ENCODE measurements at regions not wholly inside any gene's neighbourhood (a gene's known extent, or its start where the extent isn't known, plus 50 kb on each side); places are given as distances from the start of the nearest gene placed in this dataset.

DNA sequence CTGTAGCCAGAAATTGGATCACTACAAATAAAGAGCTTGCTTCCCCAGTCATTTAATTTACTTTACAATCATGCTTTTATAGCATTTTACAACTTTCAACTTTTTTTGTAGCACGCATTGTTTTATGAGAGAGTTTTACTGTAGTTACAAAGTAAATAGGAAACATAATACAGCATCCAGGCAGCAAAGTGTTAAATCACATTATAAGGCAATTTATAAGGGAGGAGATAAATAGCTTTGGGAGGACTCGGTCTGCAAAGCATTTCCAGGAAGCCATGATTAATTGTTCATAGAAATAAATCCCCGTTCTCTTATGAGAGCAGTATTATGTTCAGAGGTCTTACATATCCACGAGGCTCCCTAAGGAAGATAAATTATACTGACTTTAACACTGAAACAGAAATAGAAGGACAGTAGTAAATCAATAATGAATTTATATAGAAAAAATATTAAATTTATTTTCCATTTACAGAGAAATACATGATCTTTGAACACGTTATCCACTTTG lies 792.6 kb upstream of the RAG2 start:
- no peak for TF ChIP-seq NR3C1 (IDR thresholded peaks at IDR 0.05)
- TF ChIP-seq, protein P1, sequence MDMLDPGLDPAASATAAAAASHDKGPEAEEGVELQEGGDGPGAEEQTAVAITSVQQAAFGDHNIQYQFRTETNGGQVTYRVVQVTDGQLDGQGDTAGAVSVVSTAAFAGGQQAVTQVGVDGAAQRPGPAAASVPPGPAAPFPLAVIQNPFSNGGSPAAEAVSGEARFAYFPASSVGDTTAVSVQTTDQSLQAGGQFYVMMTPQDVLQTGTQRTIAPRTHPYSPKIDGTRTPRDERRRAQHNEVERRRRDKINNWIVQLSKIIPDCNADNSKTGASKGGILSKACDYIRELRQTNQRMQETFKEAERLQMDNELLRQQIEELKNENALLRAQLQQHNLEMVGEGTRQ (IDR thresholded peaks at IDR 0.05), result no peak
- no peak for TF ChIP-seq POLR2A (IDR thresholded peaks at IDR 0.05; ENCODE audit: low read length)
- TF ChIP-seq, protein P2, sequence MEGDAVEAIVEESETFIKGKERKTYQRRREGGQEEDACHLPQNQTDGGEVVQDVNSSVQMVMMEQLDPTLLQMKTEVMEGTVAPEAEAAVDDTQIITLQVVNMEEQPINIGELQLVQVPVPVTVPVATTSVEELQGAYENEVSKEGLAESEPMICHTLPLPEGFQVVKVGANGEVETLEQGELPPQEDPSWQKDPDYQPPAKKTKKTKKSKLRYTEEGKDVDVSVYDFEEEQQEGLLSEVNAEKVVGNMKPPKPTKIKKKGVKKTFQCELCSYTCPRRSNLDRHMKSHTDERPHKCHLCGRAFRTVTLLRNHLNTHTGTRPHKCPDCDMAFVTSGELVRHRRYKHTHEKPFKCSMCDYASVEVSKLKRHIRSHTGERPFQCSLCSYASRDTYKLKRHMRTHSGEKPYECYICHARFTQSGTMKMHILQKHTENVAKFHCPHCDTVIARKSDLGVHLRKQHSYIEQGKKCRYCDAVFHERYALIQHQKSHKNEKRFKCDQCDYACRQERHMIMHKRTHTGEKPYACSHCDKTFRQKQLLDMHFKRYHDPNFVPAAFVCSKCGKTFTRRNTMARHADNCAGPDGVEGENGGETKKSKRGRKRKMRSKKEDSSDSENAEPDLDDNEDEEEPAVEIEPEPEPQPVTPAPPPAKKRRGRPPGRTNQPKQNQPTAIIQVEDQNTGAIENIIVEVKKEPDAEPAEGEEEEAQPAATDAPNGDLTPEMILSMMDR (IDR thresholded peaks at IDR 0.05), result no peak
- no peak for TF ChIP-seq RFX5 (IDR thresholded peaks at IDR 0.05)
- TF ChIP-seq, protein P3, sequence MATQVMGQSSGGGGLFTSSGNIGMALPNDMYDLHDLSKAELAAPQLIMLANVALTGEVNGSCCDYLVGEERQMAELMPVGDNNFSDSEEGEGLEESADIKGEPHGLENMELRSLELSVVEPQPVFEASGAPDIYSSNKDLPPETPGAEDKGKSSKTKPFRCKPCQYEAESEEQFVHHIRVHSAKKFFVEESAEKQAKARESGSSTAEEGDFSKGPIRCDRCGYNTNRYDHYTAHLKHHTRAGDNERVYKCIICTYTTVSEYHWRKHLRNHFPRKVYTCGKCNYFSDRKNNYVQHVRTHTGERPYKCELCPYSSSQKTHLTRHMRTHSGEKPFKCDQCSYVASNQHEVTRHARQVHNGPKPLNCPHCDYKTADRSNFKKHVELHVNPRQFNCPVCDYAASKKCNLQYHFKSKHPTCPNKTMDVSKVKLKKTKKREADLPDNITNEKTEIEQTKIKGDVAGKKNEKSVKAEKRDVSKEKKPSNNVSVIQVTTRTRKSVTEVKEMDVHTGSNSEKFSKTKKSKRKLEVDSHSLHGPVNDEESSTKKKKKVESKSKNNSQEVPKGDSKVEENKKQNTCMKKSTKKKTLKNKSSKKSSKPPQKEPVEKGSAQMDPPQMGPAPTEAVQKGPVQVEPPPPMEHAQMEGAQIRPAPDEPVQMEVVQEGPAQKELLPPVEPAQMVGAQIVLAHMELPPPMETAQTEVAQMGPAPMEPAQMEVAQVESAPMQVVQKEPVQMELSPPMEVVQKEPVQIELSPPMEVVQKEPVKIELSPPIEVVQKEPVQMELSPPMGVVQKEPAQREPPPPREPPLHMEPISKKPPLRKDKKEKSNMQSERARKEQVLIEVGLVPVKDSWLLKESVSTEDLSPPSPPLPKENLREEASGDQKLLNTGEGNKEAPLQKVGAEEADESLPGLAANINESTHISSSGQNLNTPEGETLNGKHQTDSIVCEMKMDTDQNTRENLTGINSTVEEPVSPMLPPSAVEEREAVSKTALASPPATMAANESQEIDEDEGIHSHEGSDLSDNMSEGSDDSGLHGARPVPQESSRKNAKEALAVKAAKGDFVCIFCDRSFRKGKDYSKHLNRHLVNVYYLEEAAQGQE (IDR thresholded peaks at IDR 0.05), result no peak
- TF ChIP-seq GATA3 (IDR thresholded peaks at IDR 0.05; ENCODE audit: borderline replicate concordance), result no peak
- TF ChIP-seq CBX8 (IDR thresholded peaks at IDR 0.05), result no peak
- TF ChIP-seq ZFP36 (IDR thresholded peaks at IDR 0.05; ENCODE audit: borderline replicate concordance, partially characterized antibody), result no peak
- no peak for TF ChIP-seq RAD21 (conservative IDR thresholded peaks at IDR 0.05 in 1 of 2, IDR thresholded peaks at IDR 0.05 in 1 of 2)
- TF ChIP-seq MAZ (IDR thresholded peaks at IDR 0.05; ENCODE audit: borderline replicate concordance, low read depth, low read length), result no peak
- no peak for TF ChIP-seq CHD2 (IDR thresholded peaks at IDR 0.05; ENCODE audit: low read length, partially characterized antibody)
- TF ChIP-seq EHF (CRISPR knock-in tag; IDR thresholded peaks at IDR 0.05), result no peak
